Brain microvascular endothelial cell (primary cell): ENCODE measurements at regions not wholly inside any gene's neighbourhood (a gene's known extent, or its start where the extent isn't known, plus 50 kb on each side); places are given as distances from the start of the nearest gene placed in this dataset.
A peak's percentile ranks its signal among the peaks of the same experiment; 100 is the strongest.

Source experiments
- DNase-seq: peaks from one replicate; pipeline ENCODE4 v3.0.0-alpha.2; 2020
- H3K27ac ChIP-seq: fragments of 250-450 bp; sonication (Bioruptor Pico); 2 replicates; pipeline ENCODE4 v1.5.1; 2020; ENCODE audit warnings: mild to moderate bottlenecking, moderate library complexity
- H3K27me3 ChIP-seq: fragments of 250-450 bp; sonication (Bioruptor Pico); replicated peaks from 2 replicates; pipeline ENCODE4 v1.5.1; 2020; ENCODE audit warnings: mild to moderate bottlenecking
- H3K36me3 ChIP-seq: fragments of 250-450 bp; sonication (Bioruptor Pico); replicated peaks from 2 replicates; pipeline ENCODE4 v1.5.1; 2020; ENCODE audit warnings: mild to moderate bottlenecking
- H3K4me3 ChIP-seq: 2 replicates; pipeline ENCODE4 v1.5.1; 2011; ENCODE audit warnings: low read depth, mild to moderate bottlenecking, control low read depth, low read length, moderate library complexity
- CTCF ChIP-seq: IDR thresholded peaks from 2 replicates; pipeline ENCODE4 v1.5.1; 2011; ENCODE audit warnings: low read depth, mild to moderate bottlenecking, moderate library complexity, low read length, control low read depth, inconsistent platforms; ENCODE audit errors: missing control alignments
- in situ Hi-C: cut with HindIII; loops from 2 replicates; pipeline ENCODE4 v1.10.0; 2017; ENCODE audit warnings: low sequenced_read_pairs, low pct_ligation_motif_present

GRCh38 chr9:106277966-106278365 lies 583.6 kb downstream of the TMEM38B start:
- DNase-seq, result no peak
- in situ Hi-C loops, result no loop called here

GRCh38 chr9:106283769-106284168 lies 579.2 kb upstream of the ZNF462 start:
- in situ Hi-C loops, result no loop called here
- Histone ChIP-seq H3K27me3 (no peaks in the 10 kb centered on the region), H3K27ac (no peak overlapping the region), H3K36me3 (no peaks in the 10 kb centered on the region), H3K4me3 (no peak overlapping the region)
- no peak for DNase-seq
- TF ChIP-seq CTCF, result no peak

More at GRCh38 chr9:106277966-106278365, 583.6 kb downstream of the TMEM38B start:
- Histone ChIP-seq H3K27ac (no peak overlapping the region), H3K4me3 (peak overlapping the region; percentile 13), H3K27me3 (no peaks in the 10 kb centered on the region), H3K36me3 (no peaks in the 10 kb centered on the region)
- TF ChIP-seq CTCF, result no peak

- in situ Hi-C loops, result no loop called here
- no peak for DNase-seq
- H3K27me3 ChIP-seq, result no peaks in the 10 kb centered on the region
These were observed 578.7 kb upstream of the ZNF462 start for GRCh38 chr9:106284296-106284695.

GRCh38 chr9:106286249-106286648 lies 576.7 kb upstream of the ZNF462 start:
- H3K27ac ChIP-seq, result no peak overlapping the region
- no peak overlapping the region for H3K4me3 ChIP-seq
- H3K27me3 ChIP-seq, result no peaks in the 10 kb centered on the region
- in situ Hi-C loops, result no loop called here
- no peak for DNase-seq
- TF ChIP-seq CTCF, result peak; percentile 64
- H3K36me3 ChIP-seq, result no peaks in the 10 kb centered on the region

More at GRCh38 chr9:106284296-106284695, 578.7 kb upstream of the ZNF462 start:
- no peak overlapping the region for H3K4me3 ChIP-seq
- TF ChIP-seq CTCF, result peak; percentile 51
- H3K36me3 ChIP-seq, result no peaks in the 10 kb centered on the region
- H3K27ac ChIP-seq, result no peak overlapping the region

GRCh38 chr9:106287091-106287631 lies 575.8 kb upstream of the ZNF462 start:
- in situ Hi-C loops, result no loop called here

More at GRCh38 chr9:106287091-106287631, 575.8 kb upstream of the ZNF462 start:
- peak overlapping the region; percentile 16 for H3K4me3 ChIP-seq
- no peaks in the 10 kb centered on the region for H3K27me3 ChIP-seq
- no peaks in the 10 kb centered on the region for H3K36me3 ChIP-seq
- DNase-seq, result no peak
- H3K27ac ChIP-seq, result no peak overlapping the region
- TF ChIP-seq CTCF, result no peak
